ENCODE measurements at regions not wholly inside any gene's neighbourhood (a gene's known extent, or its start where the extent isn't known, plus 50 kb on each side); places are given as distances from the start of the nearest gene placed in this dataset.

GRCh38 chr3:1578124-1578806, 485.4 kb downstream of the CNTN6 start:
- TF ChIP-seq, protein P1, sequence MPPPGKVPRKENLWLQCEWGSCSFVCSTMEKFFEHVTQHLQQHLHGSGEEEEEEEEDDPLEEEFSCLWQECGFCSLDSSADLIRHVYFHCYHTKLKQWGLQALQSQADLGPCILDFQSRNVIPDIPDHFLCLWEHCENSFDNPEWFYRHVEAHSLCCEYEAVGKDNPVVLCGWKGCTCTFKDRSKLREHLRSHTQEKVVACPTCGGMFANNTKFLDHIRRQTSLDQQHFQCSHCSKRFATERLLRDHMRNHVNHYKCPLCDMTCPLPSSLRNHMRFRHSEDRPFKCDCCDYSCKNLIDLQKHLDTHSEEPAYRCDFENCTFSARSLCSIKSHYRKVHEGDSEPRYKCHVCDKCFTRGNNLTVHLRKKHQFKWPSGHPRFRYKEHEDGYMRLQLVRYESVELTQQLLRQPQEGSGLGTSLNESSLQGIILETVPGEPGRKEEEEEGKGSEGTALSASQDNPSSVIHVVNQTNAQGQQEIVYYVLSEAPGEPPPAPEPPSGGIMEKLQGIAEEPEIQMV (tag; conservative IDR thresholded peaks at IDR 0.05; ENCODE audit: low read depth), result no peak
- TF ChIP-seq HCFC1 (IDR thresholded peaks at IDR 0.05; ENCODE audit: low read depth, low read length), result no peak
- TF ChIP-seq ZNF668 (CRISPR knock-in tag; IDR thresholded peaks at IDR 0.05), result no peak
- TF ChIP-seq MEF2A (IDR thresholded peaks at IDR 0.05; ENCODE audit: control insufficient read depth, low read depth, low read length), result no peak
- TF ChIP-seq, protein P2, sequence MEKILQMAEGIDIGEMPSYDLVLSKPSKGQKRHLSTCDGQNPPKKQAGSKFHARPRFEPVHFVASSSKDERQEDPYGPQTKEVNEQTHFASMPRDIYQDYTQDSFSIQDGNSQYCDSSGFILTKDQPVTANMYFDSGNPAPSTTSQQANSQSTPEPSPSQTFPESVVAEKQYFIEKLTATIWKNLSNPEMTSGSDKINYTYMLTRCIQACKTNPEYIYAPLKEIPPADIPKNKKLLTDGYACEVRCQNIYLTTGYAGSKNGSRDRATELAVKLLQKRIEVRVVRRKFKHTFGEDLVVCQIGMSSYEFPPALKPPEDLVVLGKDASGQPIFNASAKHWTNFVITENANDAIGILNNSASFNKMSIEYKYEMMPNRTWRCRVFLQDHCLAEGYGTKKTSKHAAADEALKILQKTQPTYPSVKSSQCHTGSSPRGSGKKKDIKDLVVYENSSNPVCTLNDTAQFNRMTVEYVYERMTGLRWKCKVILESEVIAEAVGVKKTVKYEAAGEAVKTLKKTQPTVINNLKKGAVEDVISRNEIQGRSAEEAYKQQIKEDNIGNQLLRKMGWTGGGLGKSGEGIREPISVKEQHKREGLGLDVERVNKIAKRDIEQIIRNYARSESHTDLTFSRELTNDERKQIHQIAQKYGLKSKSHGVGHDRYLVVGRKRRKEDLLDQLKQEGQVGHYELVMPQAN (IDR thresholded peaks at IDR 0.05; ENCODE audit: borderline replicate concordance), result no peak
- TF ChIP-seq POLR2AphosphoS5 (IDR thresholded peaks at IDR 0.05; ENCODE audit: control insufficient read depth, insufficient read depth, low read depth, low read length), result no peak
